ENCODE measurements at regions not wholly inside any gene's neighbourhood (a gene's known extent, or its start where the extent isn't known, plus 50 kb on each side); places are given as distances from the start of the nearest gene placed in this dataset.

GRCh38 chr18:38940475-38940862 lies 1374.9 kb upstream of the CELF4 start:
- TF ChIP-seq CTCF (conservative IDR thresholded peaks at IDR 0.05; ENCODE audit: low read depth in 2 of 2): no peak
- no peak for TF ChIP-seq EZH2 (IDR thresholded peaks at IDR 0.05; ENCODE audit: low read depth, unreplicated experiment)
- TF ChIP-seq POLR2AphosphoS5 (IDR thresholded peaks at IDR 0.05; ENCODE audit: low read depth): no peak
- no peak for TF ChIP-seq EZH2phosphoT487 (IDR thresholded peaks at IDR 0.05; ENCODE audit: unreplicated experiment)
- no peak for TF ChIP-seq ZNF331 (CRISPR knock-in tag; IDR thresholded peaks at IDR 0.05; ENCODE audit: low read depth)
- TF ChIP-seq REST (IDR thresholded peaks at IDR 0.05; ENCODE audit: unreplicated experiment): no peak
- no peak for TF ChIP-seq CREB1 (CRISPR knock-in tag; IDR thresholded peaks at IDR 0.05; ENCODE audit: low read depth)
- TF ChIP-seq ZNF114 (CRISPR knock-in tag; IDR thresholded peaks at IDR 0.05): no peak
- no peak for TF ChIP-seq ETS1 (IDR thresholded peaks at IDR 0.05)
- no peak for TF ChIP-seq NANOG (IDR thresholded peaks at IDR 0.05; ENCODE audit: borderline replicate concordance)
- no peak for TF ChIP-seq ZNF462 (CRISPR knock-in tag; IDR thresholded peaks at IDR 0.05)
- TF ChIP-seq STAT1 (IDR thresholded peaks at IDR 0.05; ENCODE audit: unreplicated experiment): no peak
- TF ChIP-seq JUNB (IDR thresholded peaks at IDR 0.05; ENCODE audit: unreplicated experiment): no peak

Measured in GM23338 (cell line).